Smooth muscle cell (in vitro differentiated cells): ENCODE measurements at regions not wholly inside any gene's neighbourhood (a gene's known extent, or its start where the extent isn't known, plus 50 kb on each side); places are given as distances from the start of the nearest gene placed in this dataset.

Experiments
- DNase-seq: peaks from one replicate; lab custom pipeline; 2025; ENCODE audit not compliant: unreplicated experiment; lab: John Stamatoyannopoulos, UW
- H2AFZ ChIP-seq: fragments of 200-600 bp; sonication (generic); 2 replicates; pipeline ENCODE4 v1.6.0; 2016; ENCODE audit warnings: antibody characterized with exemption, low read depth, mild to moderate bottlenecking
- H3F3A ChIP-seq: fragments of 200-600 bp; sonication (generic); 2 replicates; pipeline ENCODE4 v1.6.0; 2017; ENCODE audit warnings: antibody characterized with exemption, low read depth
- H3K27ac ChIP-seq: fragments of 200-600 bp; sonication (generic); 2 replicates; pipeline ENCODE4 v1.5.1; 2016; ENCODE audit warnings: low read depth, mild to moderate bottlenecking
- H3K27me3 ChIP-seq: fragments of 200-600 bp; sonication (generic); 2 replicates; pipeline ENCODE4 v1.6.1; 2016; ENCODE audit warnings: low read depth, mild to moderate bottlenecking
- H3K36me3 ChIP-seq: fragments of 200-600 bp; sonication (generic); 2 replicates; pipeline ENCODE4 v1.5.1; 2016; ENCODE audit warnings: low read depth
- H3K4me1 ChIP-seq: fragments of 200-600 bp; sonication (generic); 2 replicates; pipeline ENCODE4 v1.5.1; 2016; ENCODE audit warnings: low read depth
- H3K4me2 ChIP-seq: fragments of 200-600 bp; sonication (generic); 2 replicates; pipeline ENCODE4 v1.6.0; 2016; ENCODE audit warnings: mild to moderate bottlenecking
- H3K4me3 ChIP-seq: fragments of 200-600 bp; sonication (generic); 2 replicates; pipeline ENCODE4 v1.5.1; 2016; ENCODE audit warnings: mild to moderate bottlenecking
- H3K79me2 ChIP-seq: fragments of 200-600 bp; sonication (generic); 2 replicates; pipeline ENCODE4 v1.6.0; 2016; ENCODE audit warnings: low read depth, mild to moderate bottlenecking
- H3K9ac ChIP-seq: fragments of 200-600 bp; sonication (generic); 2 replicates; pipeline ENCODE4 v1.6.0; 2016; ENCODE audit warnings: low read depth
- H3K9me3 ChIP-seq: fragments of 200-600 bp; sonication (generic); replicated peaks from 2 replicates; pipeline ENCODE4 v1.5.1; 2016; ENCODE audit warnings: low read depth
- H4K20me1 ChIP-seq: fragments of 200-600 bp; sonication (generic); 2 replicates; pipeline ENCODE4 v1.6.0; 2016; ENCODE audit warnings: low read depth
- CTCF ChIP-seq: fragments of 200-600 bp; sonication (generic); IDR thresholded peaks from 2 replicates; pipeline ENCODE4 v1.5.1; 2017; ENCODE audit warnings: borderline replicate concordance, mild to moderate bottlenecking, antibody characterized with exemption; ENCODE audit not compliant: insufficient read depth, poor library complexity, severe bottlenecking
- WGBS: methylation state at CpG from one replicate; pipeline ENCODE4 v1.1.7; 2016; ENCODE audit warnings: low lambda C conversion rate; 5-methylcytosine and 5-hydroxymethylcytosine counted together

GRCh38 chr10:9470581-9470980 lies 1416.1 kb downstream of the GATA3 start:
- 72% methylated on average over 1 of the region's 1 CpG for WGBS
- no peaks in the 10 kb centered on the region for H3K9me3 ChIP-seq
- H3K4me3 ChIP-seq, result no peak overlapping the region
- no peaks in the 10 kb centered on the region for H3K4me1 ChIP-seq
- no peaks in the 10 kb centered on the region for H3K79me2 ChIP-seq
- no peaks in the 10 kb centered on the region for H4K20me1 ChIP-seq
- no peaks in the 10 kb centered on the region for H3K36me3 ChIP-seq
- no peak overlapping the region for H2AFZ ChIP-seq
- no peak for DNase-seq
- TF ChIP-seq CTCF, result no peak
- no peaks in the 10 kb centered on the region for H3F3A ChIP-seq
- H3K4me2 ChIP-seq, result no peak overlapping the region
- H3K27ac ChIP-seq, result no peak overlapping the region
- H3K9ac ChIP-seq, result no peak overlapping the region
- H3K27me3 ChIP-seq, result no peaks in the 10 kb centered on the region

GRCh38 chr10:9501944-9502343 lies 1447.5 kb downstream of the GATA3 start:
- H3K27me3 ChIP-seq, result no peaks in the 10 kb centered on the region
- no peak overlapping the region for H2AFZ ChIP-seq
- no peak overlapping the region for H3K27ac ChIP-seq
- no peaks in the 10 kb centered on the region for H4K20me1 ChIP-seq
- DNase-seq, result no peak
- H3F3A ChIP-seq, result no peaks in the 10 kb centered on the region
- H3K79me2 ChIP-seq, result no peaks in the 10 kb centered on the region
- H3K36me3 ChIP-seq, result no peaks in the 10 kb centered on the region
- H3K4me2 ChIP-seq, result no peak overlapping the region
- TF ChIP-seq CTCF, result no peak
- no peak overlapping the region for H3K9ac ChIP-seq
- H3K9me3 ChIP-seq, result no peaks in the 10 kb centered on the region
- WGBS, result 98% methylated on average over 3 of the region's 3 CpGs
- H3K4me3 ChIP-seq, result no peak overlapping the region
- no peaks in the 10 kb centered on the region for H3K4me1 ChIP-seq

GRCh38 chr10:9504227-9504626 lies 1449.7 kb downstream of the GATA3 start:
- Histone ChIP-seq H3K4me3 (no peak overlapping the region), H3K36me3 (no peaks in the 10 kb centered on the region), H2AFZ (no peak overlapping the region), H3F3A (no peaks in the 10 kb centered on the region), H3K27ac (no peak overlapping the region), H4K20me1 (no peaks in the 10 kb centered on the region), H3K4me1 (no peaks in the 10 kb centered on the region), H3K4me2 (no peak overlapping the region), H3K79me2 (no peaks in the 10 kb centered on the region), H3K9ac (no peak overlapping the region), H3K9me3 (no peaks in the 10 kb centered on the region), H3K27me3 (no peaks in the 10 kb centered on the region)
- no peak for TF ChIP-seq CTCF
- WGBS, result 88% methylated on average over 2 of the region's 2 CpGs
- DNase-seq, result no peak

- H3K79me2 ChIP-seq, result no peaks in the 10 kb centered on the region
- no peak overlapping the region for H3K4me3 ChIP-seq
- 44% methylated on average over 2 of the region's 2 CpGs for WGBS
- H3K9ac ChIP-seq, result no peak overlapping the region
- H3K9me3 ChIP-seq, result no peaks in the 10 kb centered on the region
- no peaks in the 10 kb centered on the region for H3K27me3 ChIP-seq
- H2AFZ ChIP-seq, result no peak overlapping the region
- no peaks in the 10 kb centered on the region for H3K36me3 ChIP-seq
- TF ChIP-seq CTCF, result no peak
- H3F3A ChIP-seq, result no peaks in the 10 kb centered on the region
- no peaks in the 10 kb centered on the region for H4K20me1 ChIP-seq
- no peaks in the 10 kb centered on the region for H3K4me1 ChIP-seq
- DNase-seq, result no peak
- no peak overlapping the region for H3K4me2 ChIP-seq
- no peak overlapping the region for H3K27ac ChIP-seq
These were observed 1451.1 kb downstream of the GATA3 start for GRCh38 chr10:9505546-9505945.
